H1 (cell line): ENCODE measurements at regions not wholly inside any gene's neighbourhood (a gene's known extent, or its start where the extent isn't known, plus 50 kb on each side); places are given as distances from the start of the nearest gene placed in this dataset.

Experiments used
- CTCF ChIA-PET: fragments of 300-600 bp; sonication (Branson Sonifier 250); formaldehyde crosslinking; loops from one replicate; lab custom pipeline; 2021; ENCODE audit not compliant: partially characterized antibody; lab: Charles Lee
- POLR2A ChIA-PET: fragments of 300-600 bp; sonication (Branson Sonifier 250); formaldehyde crosslinking; loops from one replicate; lab custom pipeline; 2021; ENCODE audit warnings: inconsistent platforms; ENCODE audit not compliant: partially characterized antibody; lab: Charles Lee
- DNase-seq, 2 experiments: peaks; one replicate each; pipeline versions ENCODE4 v3.0.0 to v3.0.0-alpha.2; 2010 to 2022; ENCODE audit warnings: low spot score in 2 of 2, low read depth in 1 of 2, mixed read lengths in 1 of 2
- FAIRE-seq: peaks from 2 replicates; lab custom pipeline; 2011; peaks lifted over from hg19 to GRCh38; lab: Jason Lieb, UNC
- H2AFZ ChIP-seq: 2 replicates; pipeline ENCODE4 v1.8.1; 2012; ENCODE audit warnings: low read length, inconsistent platforms
- H2AK5ac ChIP-seq: 2 replicates; pipeline ENCODE4 v1.6.1; 2013; ENCODE audit warnings: low read depth, low read length
- H2BK120ac ChIP-seq: replicated peaks from 2 replicates; pipeline ENCODE3; 2013; ENCODE audit warnings: low read depth, low read length, inconsistent platforms
- H2BK12ac ChIP-seq: 2 replicates; pipeline ENCODE4 v1.6.1; 2013; ENCODE audit warnings: low read depth, low read length
- H2BK15ac ChIP-seq: 2 replicates; pipeline ENCODE4 v1.6.1; 2013; ENCODE audit warnings: low read length
- H2BK20ac ChIP-seq: 2 replicates; pipeline ENCODE4 v1.6.1; 2013; ENCODE audit warnings: low read length
- H2BK5ac ChIP-seq: 2 replicates; pipeline ENCODE4 v1.6.1; 2013; ENCODE audit warnings: low read depth, low read length
- H3K14ac ChIP-seq: 2 replicates; pipeline ENCODE4 v1.6.1; 2013; ENCODE audit warnings: inconsistent platforms; ENCODE audit not compliant: insufficient read length
- H3K18ac ChIP-seq: 2 replicates; pipeline ENCODE4 v1.6.1; 2013; ENCODE audit warnings: low read length; ENCODE audit errors: extremely low read depth
- H3K23ac ChIP-seq: 2 replicates; pipeline ENCODE4 v1.6.1; 2013; ENCODE audit warnings: inconsistent platforms; ENCODE audit not compliant: insufficient read length
- H3K23me2 ChIP-seq: 2 replicates; pipeline ENCODE4 v1.6.1; 2013; ENCODE audit warnings: low read depth, low read length
- H3K27ac ChIP-seq: 2 replicates; pipeline ENCODE4 v1.6.1; 2011; ENCODE audit warnings: low read depth, low read length, inconsistent platforms
- H3K27me3 ChIP-seq, 4 experiments: replicated peaks in 1 of 4; 1 replicate in 1 of 4; 2 replicates in 3 of 4; pipeline versions ENCODE4 v1.6.1 to v1.8.1; 2011 to 2013; ENCODE audit warnings: low read length in 3 of 4, mild to moderate bottlenecking in 3 of 4, inconsistent platforms in 2 of 4, mixed read lengths in 2 of 4, moderate library complexity in 1 of 4; ENCODE audit not compliant: control insufficient read depth in 3 of 4, insufficient read depth in 3 of 4; ENCODE audit errors: extremely low read depth in 1 of 4
- H3K36me3 ChIP-seq, 4 experiments: 2 replicates each; pipeline versions ENCODE4 v1.6.1 to v1.8.1; 2011 to 2013; ENCODE audit warnings: mild to moderate bottlenecking in 4 of 4, low read length in 3 of 4, moderate library complexity in 2 of 4, control low read depth in 1 of 4, inconsistent platforms in 1 of 4; ENCODE audit not compliant: insufficient read depth in 4 of 4, control insufficient read depth in 2 of 4
- H3K4ac ChIP-seq: replicated peaks from 2 replicates; pipeline ENCODE3; 2013; ENCODE audit warnings: low read length, low read depth, mixed read lengths, inconsistent platforms; ENCODE audit not compliant: insufficient read length
- H3K4me1 ChIP-seq, 4 experiments: replicated peaks in 1 of 4; 1 replicate in 1 of 4; 2 replicates in 3 of 4; pipeline versions ENCODE4 v1.6.1 to v1.8.1; 2011 to 2013; ENCODE audit warnings: low read length in 3 of 4, inconsistent platforms in 2 of 4, mixed read lengths in 1 of 4; ENCODE audit not compliant: insufficient read depth in 4 of 4, control insufficient read depth in 3 of 4
- H3K4me2 ChIP-seq, 2 experiments: 2 replicates each; pipeline versions ENCODE4 v1.6.1 to v1.8.1; 2011 to 2013; ENCODE audit warnings: low read depth in 2 of 2, low read length in 2 of 2, control low read depth in 1 of 2, inconsistent platforms in 1 of 2, mild to moderate bottlenecking in 1 of 2; ENCODE audit not compliant: insufficient read depth in 1 of 2
- H3K4me3 ChIP-seq, 4 experiments: fragments of 200-600, 300-600 bp in 1 of 4; sonication (generic), shearing (Covaris generic), sonication (Bioruptor Twin) in 1 of 4; 2 replicates each; pipeline versions ENCODE4 v1.5.1 to v1.8.1; 2011 to 2016; ENCODE audit warnings: low read length in 4 of 4, low read depth in 3 of 4, control low read depth in 2 of 4, inconsistent platforms in 2 of 4, mild to moderate bottlenecking in 2 of 4, mixed read lengths in 1 of 4, moderate library complexity in 1 of 4; ENCODE audit not compliant: insufficient read depth in 2 of 4; ENCODE audit errors: extremely low read depth in 1 of 4
- H3K56ac ChIP-seq: replicated peaks from 2 replicates; pipeline ENCODE3; 2013; ENCODE audit warnings: low read depth, mild to moderate bottlenecking, mixed read lengths, low read length, inconsistent platforms; ENCODE audit not compliant: insufficient read length
- H3K79me1 ChIP-seq: 2 replicates; pipeline ENCODE4 v1.6.1; 2013; ENCODE audit warnings: low read depth, low read length, control low read depth
- H3K79me2 ChIP-seq, 2 experiments: 2 replicates each; pipeline versions ENCODE4 v1.6.1 to v1.8.1; 2012 to 2013; ENCODE audit warnings: low read length in 2 of 2, mild to moderate bottlenecking in 2 of 2, inconsistent platforms in 1 of 2; ENCODE audit not compliant: insufficient read depth in 2 of 2, control insufficient read depth in 1 of 2
- H3K9ac ChIP-seq, 4 experiments: replicated peaks in 1 of 4; 1 replicate in 1 of 4; 2 replicates in 3 of 4; pipeline versions ENCODE4 v1.6.1 to v1.8.1; 2011 to 2013; ENCODE audit warnings: low read depth in 3 of 4, low read length in 3 of 4, control low read depth in 2 of 4, mild to moderate bottlenecking in 2 of 4, moderate library complexity in 2 of 4, inconsistent platforms in 1 of 4; ENCODE audit errors: extremely low read depth in 1 of 4
- H3K9me3 ChIP-seq, 2 experiments: 2 replicates each; pipeline versions ENCODE4 v1.6.1 to v1.8.1; 2012 to 2013; ENCODE audit warnings: mild to moderate bottlenecking in 2 of 2, moderate library complexity in 2 of 2, control low read depth in 1 of 2, inconsistent platforms in 1 of 2, low read depth in 1 of 2, low read length in 1 of 2, mixed read lengths in 1 of 2; ENCODE audit not compliant: insufficient read depth in 2 of 2
- H4K20me1 ChIP-seq, 2 experiments: replicated peaks in 1 of 2; 2 replicates each; pipeline versions ENCODE3 to v1.8.1; 2011 to 2013; ENCODE audit warnings: inconsistent platforms in 2 of 2, low read length in 2 of 2, mild to moderate bottlenecking in 1 of 2; ENCODE audit not compliant: insufficient read depth in 2 of 2, control insufficient read depth in 1 of 2
- H4K5ac ChIP-seq: 2 replicates; pipeline ENCODE4 v1.6.1; 2013; ENCODE audit warnings: low read length, low read depth, mixed read lengths, inconsistent platforms; ENCODE audit not compliant: insufficient read length
- H4K8ac ChIP-seq: 2 replicates; pipeline ENCODE4 v1.8.0; 2013; ENCODE audit warnings: mild to moderate bottlenecking, moderate library complexity, low read length, inconsistent platforms; ENCODE audit not compliant: insufficient read depth; ENCODE audit errors: extremely low read depth
- H4K91ac ChIP-seq: replicated peaks from 2 replicates; pipeline ENCODE3; 2013; ENCODE audit warnings: low read length, mixed read lengths, inconsistent platforms; ENCODE audit not compliant: insufficient read length
- BRCA1 ChIP-seq: IDR thresholded peaks from 2 replicates; pipeline ENCODE4 v1.6.1; 2012; ENCODE audit warnings: low read depth, low read length, improper control_type of control experiment
- CEBPB ChIP-seq: IDR thresholded peaks from 2 replicates; pipeline ENCODE4 v1.6.1; 2012; ENCODE audit warnings: low read depth, low read length
- CREB1 ChIP-seq: IDR thresholded peaks from 2 replicates; pipeline ENCODE4 v1.6.1; 2012; ENCODE audit warnings: inconsistent platforms
- GABPA ChIP-seq: IDR thresholded peaks from 2 replicates; pipeline ENCODE4 v1.6.1; 2011; ENCODE audit warnings: mild to moderate bottlenecking, low read length, moderate library complexity, borderline replicate concordance; ENCODE audit not compliant: insufficient read depth
- MAFK ChIP-seq: IDR thresholded peaks from 2 replicates; pipeline ENCODE4 v1.6.1; 2012; ENCODE audit warnings: low read depth, mild to moderate bottlenecking, improper control_type of control experiment, low read length
- POLR2A ChIP-seq, 2 experiments: IDR thresholded peaks; 1 replicate in 1 of 2; 2 replicates in 1 of 2; pipeline ENCODE4 v1.6.1; 2011; ENCODE audit warnings: low read depth in 2 of 2, low read length in 2 of 2, mild to moderate bottlenecking in 2 of 2; ENCODE audit errors: control extremely low read depth in 1 of 2
- RFX5 ChIP-seq: IDR thresholded peaks from 2 replicates; pipeline ENCODE4 v1.6.1; 2011; ENCODE audit warnings: low read depth, low read length, improper control_type of control experiment, borderline replicate concordance
- TAF1 ChIP-seq: IDR thresholded peaks from 2 replicates; pipeline ENCODE4 v1.6.1; 2011; ENCODE audit warnings: mild to moderate bottlenecking, low read depth, low read length
- TEAD4 ChIP-seq: IDR thresholded peaks from 2 replicates; pipeline ENCODE4 v1.6.1; 2012; ENCODE audit warnings: low read depth, low read length, inconsistent platforms, mixed read lengths
- USF2 ChIP-seq: IDR thresholded peaks from 2 replicates; pipeline ENCODE4 v1.6.1; 2011; ENCODE audit warnings: low read length, improper control_type of control experiment
- ZNF274 ChIP-seq: IDR thresholded peaks from 2 replicates; pipeline ENCODE4 v1.7.0; 2012; ENCODE audit warnings: low read length, borderline replicate concordance; ENCODE audit errors: extremely low read depth
- WGBS, 2 experiments: shearing (Covaris generic) in 1 of 2; methylation state at CpG; one replicate each; pipeline versions ENCODE4 v1.1.6 to v1.1.7; 2013 to 2015; ENCODE audit warnings: low lambda C conversion rate in 2 of 2, mixed read lengths in 2 of 2, inconsistent platforms in 1 of 2, low coverage in 1 of 2, missing lambda C conversion rate in 1 of 2; ENCODE audit not compliant: insufficient replicate concordance in 2 of 2, insufficient coverage in 1 of 2, insufficient read length in 1 of 2; ENCODE audit errors: extremely low coverage in 1 of 2, missing lambda C conversion rate in 1 of 2; 5-methylcytosine and 5-hydroxymethylcytosine counted together

GRCh38 chr17:63171428-63172393 lies 205.7 kb downstream of the TANC2 start:
- WGBS, 2 experiments = 95% methylated on average over 5 of the region's 5 CpGs; no CpG with 5 or more reads in 1 of the 2 experiments
- H2BK20ac ChIP-seq = no peak overlapping the region
- no peak overlapping the region for H3K4ac ChIP-seq
- ChIA-PET POLR2A (interaction anchor here (1.3 kb wide), 1 partner anchor 11 kb away, joined by 4 read pairs; no protein-coding TSS in a partner anchor), CTCF (interaction anchor here (1.5 kb wide), 1 partner anchor 235 kb away, joined by 3 read pairs; no protein-coding TSS in a partner anchor)
- peaks cover 0 to 6% of the 10 kb centered on the region in 2 experiments; a peak in 2 of 4 replicates for H3K9me3 ChIP-seq
- H3K23ac ChIP-seq = no peak overlapping the region
- no peak overlapping the region for H3K27ac ChIP-seq
- H3K56ac ChIP-seq = no peak overlapping the region
- H2AK5ac ChIP-seq = no peak overlapping the region
- H3K4me2 ChIP-seq = no peak overlapping the region
- peaks cover 0 to 3% (median 0%) of the 10 kb centered on the region in 4 experiments; a peak in 1 of 7 replicates for H3K4me1 ChIP-seq
- TF ChIP-seq USF2 (no peak), BRCA1 (no peak), MAFK (no peak), RFX5 (no peak), CEBPB (no peak), CREB1 (no peak), GABPA (no peak), TEAD4 (no peak), POLR2A (IDR thresholded peaks at IDR 0.05; ENCODE audit: control extremely low read depth in 1 of 2, low read depth in 2 of 2, low read length in 2 of 2) (no peak), TAF1 (no peak), ZNF274 (no peak)
- H4K91ac ChIP-seq = no peak overlapping the region
- no peak overlapping the region for H3K14ac ChIP-seq
- no peaks in the 10 kb centered on the region for H3K36me3 ChIP-seq
- no peak overlapping the region for H3K9ac ChIP-seq
- H2BK12ac ChIP-seq = no peak overlapping the region
- H4K20me1 ChIP-seq = no peaks in the 10 kb centered on the region
- no peak overlapping the region for H2AFZ ChIP-seq
- H4K5ac ChIP-seq = no peak overlapping the region
- no peak overlapping the region for H3K4me3 ChIP-seq
- H3K27me3 ChIP-seq = no peaks in the 10 kb centered on the region
- H2BK5ac ChIP-seq = no peak overlapping the region
- DNase-seq (no peak), FAIRE-seq (no peak)
- H3K18ac ChIP-seq = no peak overlapping the region
- H4K8ac ChIP-seq = no peak overlapping the region
- H2BK120ac ChIP-seq = no peak overlapping the region
- H3K23me2 ChIP-seq = no peaks in the 10 kb centered on the region
- no peaks in the 10 kb centered on the region for H3K79me1 ChIP-seq
- H3K79me2 ChIP-seq = no peaks in the 10 kb centered on the region
- no peak overlapping the region for H2BK15ac ChIP-seq
